Activated CD8-positive, alpha-beta T cell treated with anti-CD3 and anti-CD28 coated beads for 36 hours (primary cell): ENCODE measurements at regions not wholly inside any gene's neighbourhood (a gene's known extent, or its start where the extent isn't known, plus 50 kb on each side); places are given as distances from the start of the nearest gene placed in this dataset.

Experiments
- ATAC-seq: fragments of 200-7000 bp; cut with Tn5 transposase; one replicate; pipeline ENCODE4 v1.10.0; 2021; ENCODE audit warnings: mild to moderate bottlenecking, moderate library complexity
- CTCF ChIA-PET: fragments of 350-600 bp; sonication (Branson Sonifier 250); formaldehyde crosslinking; loops from one replicate; lab custom pipeline; 2021; ENCODE audit warnings: antibody characterized with exemption; lab: Charles Lee
- POLR2A ChIA-PET: fragments of 350-600 bp; sonication (Branson Sonifier 250); formaldehyde crosslinking; loops from one replicate; lab custom pipeline; 2021; ENCODE audit warnings: antibody characterized with exemption; lab: Charles Lee
- DNase-seq: peaks from one replicate; pipeline ENCODE4 v3.0.0-alpha.2; 2020
- H3K27ac Mint-ChIP-seq: one replicate; pipeline ENCODE4 v1.8.0; 2021; ENCODE audit warnings: mild to moderate bottlenecking, mixed read lengths
- H3K27me3 Mint-ChIP-seq: one replicate; pipeline ENCODE4 v1.8.0; 2021; ENCODE audit warnings: mixed read lengths
- H3K36me3 Mint-ChIP-seq: one replicate; pipeline ENCODE4 v1.8.0; 2021; ENCODE audit warnings: low read depth, mixed read lengths
- H3K4me1 Mint-ChIP-seq: one replicate; pipeline ENCODE4 v1.8.0; 2021; ENCODE audit warnings: low read depth, mixed read lengths
- H3K4me3 Mint-ChIP-seq: one replicate; pipeline ENCODE4 v1.8.0; 2021; ENCODE audit warnings: mild to moderate bottlenecking, moderate library complexity, mixed read lengths
- H3K9me3 Mint-ChIP-seq: one replicate; pipeline ENCODE4 v1.8.0; 2021; ENCODE audit warnings: mixed read lengths
- intact Hi-C: fragments of 100-400 bp; cut with micrococcal nuclease; formaldehyde crosslinking; loops from one replicate; pipeline ENCODE4 v1.10.0; 2022
- TF ChIP-seq, protein P1 (sequence below): fragments of 200-600 bp; IDR thresholded peaks from one replicate; pipeline ENCODE4 v1.8.0; 2022; ENCODE audit warnings: antibody characterized with exemption, mild to moderate bottlenecking

GRCh38 chr10:43795093-43795492 lies 146.4 kb upstream of the ZNF32 start:
- H3K9me3 Mint-ChIP-seq: no peaks in the 10 kb centered on the region
- intact Hi-C loops: no loop called here

DNA sequence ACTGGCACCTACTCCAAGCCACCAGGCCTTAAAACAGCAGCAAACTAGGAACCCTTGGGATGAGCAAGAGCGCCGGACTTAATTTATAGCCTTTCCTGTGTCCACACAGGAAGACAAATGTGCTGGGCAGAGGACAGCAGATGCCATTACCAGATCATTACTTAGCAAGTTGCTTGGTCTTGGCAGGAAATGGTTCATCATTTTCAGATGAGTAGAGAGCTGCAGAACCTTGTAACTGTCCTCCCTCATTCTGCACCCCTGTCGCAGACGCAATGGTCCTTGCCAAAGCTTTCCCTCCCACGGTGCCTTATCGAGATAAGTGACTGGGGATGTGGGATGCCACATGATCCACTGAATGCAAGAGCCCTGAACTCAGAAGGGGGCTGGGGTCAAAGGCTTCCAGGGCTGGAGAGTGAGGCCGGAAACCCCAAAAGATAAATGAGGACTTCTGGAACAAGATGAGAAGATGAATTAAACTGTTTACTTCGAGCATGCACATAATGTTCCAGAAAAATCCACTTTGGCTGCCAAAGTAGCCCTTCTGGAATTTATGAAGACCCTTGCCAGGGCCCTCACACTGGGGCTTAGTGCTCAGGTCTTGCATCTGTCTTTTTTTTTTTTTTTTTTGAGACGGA lies 145.6 kb upstream of the ZNF32 start:
- ATAC-seq: no peak
- no peak for DNase-seq
- Mint-ChIP-seq H3K4me1 (no peaks in the 10 kb centered on the region), H3K27me3 (peaks cover 5% of the 10 kb centered on the region), H3K9me3 (no peaks in the 10 kb centered on the region), H3K36me3 (no peaks in the 10 kb centered on the region), H3K27ac (no peak overlapping the region), H3K4me3 (no peak overlapping the region)
- POLR2A ChIA-PET: no interaction called here
- TF ChIP-seq, protein P1, sequence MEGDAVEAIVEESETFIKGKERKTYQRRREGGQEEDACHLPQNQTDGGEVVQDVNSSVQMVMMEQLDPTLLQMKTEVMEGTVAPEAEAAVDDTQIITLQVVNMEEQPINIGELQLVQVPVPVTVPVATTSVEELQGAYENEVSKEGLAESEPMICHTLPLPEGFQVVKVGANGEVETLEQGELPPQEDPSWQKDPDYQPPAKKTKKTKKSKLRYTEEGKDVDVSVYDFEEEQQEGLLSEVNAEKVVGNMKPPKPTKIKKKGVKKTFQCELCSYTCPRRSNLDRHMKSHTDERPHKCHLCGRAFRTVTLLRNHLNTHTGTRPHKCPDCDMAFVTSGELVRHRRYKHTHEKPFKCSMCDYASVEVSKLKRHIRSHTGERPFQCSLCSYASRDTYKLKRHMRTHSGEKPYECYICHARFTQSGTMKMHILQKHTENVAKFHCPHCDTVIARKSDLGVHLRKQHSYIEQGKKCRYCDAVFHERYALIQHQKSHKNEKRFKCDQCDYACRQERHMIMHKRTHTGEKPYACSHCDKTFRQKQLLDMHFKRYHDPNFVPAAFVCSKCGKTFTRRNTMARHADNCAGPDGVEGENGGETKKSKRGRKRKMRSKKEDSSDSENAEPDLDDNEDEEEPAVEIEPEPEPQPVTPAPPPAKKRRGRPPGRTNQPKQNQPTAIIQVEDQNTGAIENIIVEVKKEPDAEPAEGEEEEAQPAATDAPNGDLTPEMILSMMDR: no peak
- intact Hi-C loops: no loop called here
- CTCF ChIA-PET: no interaction called here

More at GRCh38 chr10:43795093-43795492, 146.4 kb upstream of the ZNF32 start:
- TF ChIP-seq, protein P1: no peak
- Mint-ChIP-seq H3K27ac (no peak overlapping the region), H3K4me3 (no peak overlapping the region), H3K4me1 (no peaks in the 10 kb centered on the region), H3K27me3 (peaks cover 5% of the 10 kb centered on the region), H3K36me3 (no peaks in the 10 kb centered on the region)
- ChIA-PET CTCF (no interaction called here), POLR2A (no interaction called here)
- ATAC-seq (no peak), DNase-seq (no peak)

DNA sequence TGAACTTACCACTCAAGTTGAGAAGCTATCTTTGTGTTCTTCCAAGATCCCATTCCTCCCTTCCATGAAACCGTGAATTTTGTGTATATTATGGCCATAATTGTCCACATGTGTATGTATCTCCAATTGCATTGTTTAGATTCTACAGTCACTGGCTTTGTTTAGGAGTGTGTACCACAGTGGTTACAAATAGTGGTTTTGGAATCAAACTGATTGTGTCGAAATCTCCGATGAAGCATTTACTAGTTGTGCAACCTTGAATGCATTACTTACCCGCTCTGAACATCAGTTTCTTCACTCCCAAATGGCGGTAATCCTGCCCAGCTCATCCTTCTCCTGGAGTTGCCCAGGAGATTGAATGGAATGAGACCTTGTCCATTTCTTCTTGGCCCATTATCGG lies 145.0 kb upstream of the ZNF32 start:
- H3K27ac Mint-ChIP-seq: no peak overlapping the region
- DNase-seq (no peak), ATAC-seq (no peak)
- CTCF ChIA-PET: interaction anchor here (0.8 kb wide), 1 partner anchor 9 kb away, joined by 3 read pairs; no protein-coding TSS in a partner anchor
- no peak overlapping the region for H3K4me3 Mint-ChIP-seq
- POLR2A ChIA-PET: no interaction called here
- H3K9me3 Mint-ChIP-seq: no peaks in the 10 kb centered on the region
- TF ChIP-seq, protein P1: no peak
- H3K27me3 Mint-ChIP-seq: peaks cover 2% of the 10 kb centered on the region
- no peaks in the 10 kb centered on the region for H3K36me3 Mint-ChIP-seq
- intact Hi-C loops: no loop called here
- no peaks in the 10 kb centered on the region for H3K4me1 Mint-ChIP-seq

DNA sequence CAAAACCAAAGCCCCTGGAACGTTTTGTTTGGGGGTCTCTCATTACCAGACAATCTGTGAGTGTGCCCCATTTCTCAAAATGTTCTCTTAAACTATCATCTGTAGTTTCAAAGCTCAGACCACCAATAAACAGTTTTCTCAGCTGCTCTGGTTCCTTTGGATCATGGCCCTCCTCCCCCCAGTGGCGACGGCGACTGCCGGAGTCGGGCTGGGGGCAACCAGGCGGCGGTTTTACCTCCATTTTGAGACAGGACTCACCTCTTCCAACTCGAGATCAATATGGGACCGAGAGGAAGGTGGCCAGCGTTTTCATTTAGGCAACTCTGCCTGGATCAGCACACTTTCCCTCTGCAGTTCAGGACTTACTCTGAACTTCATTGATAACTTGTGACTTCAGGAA lies 141.5 kb upstream of the ZNF32 start:
- TF ChIP-seq, protein P1: no peak
- Mint-ChIP-seq H3K27me3 (no peaks in the 10 kb centered on the region), H3K4me3 (no peak overlapping the region), H3K36me3 (no peaks in the 10 kb centered on the region), H3K9me3 (no peaks in the 10 kb centered on the region), H3K27ac (no peak overlapping the region), H3K4me1 (no peaks in the 10 kb centered on the region)
- DNase-seq: no peak
- ATAC-seq: no peak
- intact Hi-C loops: no loop called here
- CTCF ChIA-PET: no interaction called here
- POLR2A ChIA-PET: no interaction called here

- CTCF ChIA-PET: interaction anchor here (0.9 to 1.8 kb wide), 2 partner anchors 16 to 93 kb away, joined by 3 to 5 read pairs; no protein-coding TSS in a partner anchor
- no peaks in the 10 kb centered on the region for H3K27me3 Mint-ChIP-seq
These were observed 136.6 kb upstream of the ZNF32 start for GRCh38 chr10:43785252-43785651.

More at GRCh38 chr10:43785252-43785651, 136.6 kb upstream of the ZNF32 start:
- no peak for ATAC-seq
- TF ChIP-seq, protein P1: no peak
- no peak overlapping the region for H3K27ac Mint-ChIP-seq
- no peaks in the 10 kb centered on the region for H3K9me3 Mint-ChIP-seq
- no peak for DNase-seq
- POLR2A ChIA-PET: no interaction called here
- H3K4me3 Mint-ChIP-seq: no peak overlapping the region
- H3K36me3 Mint-ChIP-seq: no peaks in the 10 kb centered on the region
- H3K4me1 Mint-ChIP-seq: peaks cover 13% of the 10 kb centered on the region
- intact Hi-C loops: no loop called here
